GM12878 (cell line): ENCODE measurements at regions not wholly inside any gene's neighbourhood (a gene's known extent, or its start where the extent isn't known, plus 50 kb on each side); places are given as distances from the start of the nearest gene placed in this dataset.

ENCODE experiments used
- CBX5 ChIP-seq: sonication (generic); IDR thresholded peaks from 2 replicates; pipeline ENCODE4 v1.6.1; 2016; ENCODE audit warnings: low read depth, moderate library complexity, mild to moderate bottlenecking, inconsistent platforms
- ESRRA ChIP-seq: IDR thresholded peaks from 2 replicates; pipeline ENCODE4 v1.6.1; 2012; ENCODE audit warnings: mild to moderate bottlenecking, low read length, improper control_type of control experiment
- RFX5 ChIP-seq: IDR thresholded peaks from 2 replicates; pipeline ENCODE4 v1.6.1; 2011; ENCODE audit warnings: low read depth, low read length, improper control_type of control experiment

DNA sequence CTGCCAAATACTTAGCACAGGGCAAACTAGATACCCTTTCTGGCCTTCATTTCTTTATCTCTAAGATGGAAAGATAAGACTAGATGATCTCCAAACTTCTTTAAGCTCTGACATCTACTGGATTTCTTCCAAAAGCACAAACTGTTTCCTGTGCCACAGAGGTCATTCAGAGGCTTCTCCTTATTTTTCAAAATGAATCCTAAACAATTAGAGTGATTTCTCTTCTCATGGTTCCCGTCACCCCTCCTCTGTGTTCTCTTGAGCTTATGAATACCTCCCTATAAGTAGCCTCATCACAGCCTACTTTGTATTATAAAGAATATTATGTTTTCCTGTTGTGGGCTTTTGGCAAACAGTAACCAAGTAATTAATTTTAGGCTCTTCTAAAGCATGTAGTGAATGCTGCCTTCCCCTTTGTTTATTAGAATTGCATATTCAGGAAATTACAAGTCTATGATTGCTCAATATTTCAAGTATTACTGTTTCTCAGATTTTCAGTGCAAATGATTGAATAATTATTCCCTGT lies 179.5 kb downstream of the REEP3 start:
- TF ChIP-seq RFX5 (no peak), ESRRA (no peak), CBX5 (no peak)
